HG02798 (cell line): ENCODE measurements at regions not wholly inside any gene's neighbourhood (a gene's known extent, or its start where the extent isn't known, plus 50 kb on each side); places are given as distances from the start of the nearest gene placed in this dataset.

Experiments
- ATAC-seq: cut with Tn5 transposase; IDR thresholded peaks from one replicate; pipeline ENCODE4 v1.9.1; 2021; ENCODE audit warnings: mild to moderate bottlenecking; ENCODE audit not compliant: unreplicated experiment, poor library complexity

DNA sequence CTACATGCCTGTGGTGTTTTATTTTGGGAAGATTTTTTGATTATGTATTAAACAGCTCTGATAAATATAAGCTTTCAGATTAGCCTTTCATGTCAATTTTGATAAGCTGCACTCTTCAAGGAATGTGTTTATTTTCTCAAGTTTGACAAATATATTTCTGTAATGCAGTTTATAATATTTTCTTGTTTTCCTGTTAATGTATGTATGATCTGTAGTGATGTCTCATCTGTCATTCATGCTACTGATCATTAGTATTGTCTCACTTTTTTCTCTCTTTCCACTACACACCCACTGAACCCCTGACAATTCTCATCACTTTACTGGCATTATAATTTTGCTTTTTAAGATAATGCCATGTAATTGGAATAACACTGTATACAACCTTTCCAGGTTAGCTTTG, 100.9 kb downstream of the TMEM18 start:
- no peak for ATAC-seq

DNA sequence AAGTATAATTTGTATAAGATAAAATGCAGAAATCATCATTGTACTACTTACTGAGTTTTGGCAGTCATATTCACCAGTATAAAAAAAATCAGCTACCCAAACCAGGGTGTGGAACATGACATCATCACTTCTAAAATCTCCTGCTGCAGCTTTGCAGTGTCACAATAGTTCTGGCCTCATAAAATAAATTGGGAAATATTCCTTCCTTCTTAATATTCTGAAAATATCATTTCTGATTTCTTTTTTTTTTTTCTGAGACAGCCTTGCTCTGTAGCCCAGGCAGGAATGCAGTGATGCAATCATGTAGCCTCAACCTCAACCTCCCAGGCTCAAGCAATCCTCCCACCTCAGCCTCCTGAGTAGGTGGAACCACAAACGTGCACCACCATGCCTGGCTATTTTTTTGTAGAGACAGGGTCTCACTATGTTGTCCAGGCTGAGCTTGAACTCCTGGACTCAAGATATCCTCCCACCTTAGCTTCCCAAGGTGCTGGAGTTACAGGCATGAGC, 101.4 kb downstream of the TMEM18 start:
- no peak for ATAC-seq

DNA sequence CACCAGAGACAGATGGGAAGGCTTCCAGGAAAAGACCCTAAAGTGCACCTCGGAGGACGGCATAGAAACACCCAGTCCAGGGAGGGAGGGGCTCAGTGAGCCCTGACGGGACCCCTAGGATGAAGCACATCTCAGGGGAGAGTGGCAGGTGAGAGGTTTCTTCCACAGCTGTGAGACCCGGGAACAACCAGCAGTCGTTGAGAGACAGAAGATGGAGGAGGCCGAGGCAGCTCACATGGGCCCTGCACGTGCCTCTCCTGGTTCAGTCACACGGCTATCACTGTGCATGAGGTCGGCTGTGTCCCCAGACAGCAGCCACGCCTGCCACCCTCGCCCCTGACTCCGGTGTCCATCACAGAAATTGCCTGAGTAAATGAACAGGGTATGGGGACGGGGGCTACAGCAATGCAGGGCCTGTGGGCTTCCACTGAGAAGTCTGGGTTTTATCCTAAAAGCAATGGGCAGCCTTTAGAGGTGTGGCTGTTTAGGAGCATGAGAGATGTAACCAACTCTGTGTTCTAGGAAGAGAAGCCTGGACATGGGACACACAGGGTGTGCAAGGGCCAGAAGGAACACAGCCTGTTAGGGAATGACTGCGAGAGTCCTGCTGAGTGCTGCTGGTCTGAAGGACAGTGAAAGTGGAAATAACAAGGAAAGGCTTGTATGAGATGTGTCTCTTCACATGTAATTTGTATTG, 102.0 kb downstream of the TMEM18 start:
- ATAC-seq: no peak

DNA sequence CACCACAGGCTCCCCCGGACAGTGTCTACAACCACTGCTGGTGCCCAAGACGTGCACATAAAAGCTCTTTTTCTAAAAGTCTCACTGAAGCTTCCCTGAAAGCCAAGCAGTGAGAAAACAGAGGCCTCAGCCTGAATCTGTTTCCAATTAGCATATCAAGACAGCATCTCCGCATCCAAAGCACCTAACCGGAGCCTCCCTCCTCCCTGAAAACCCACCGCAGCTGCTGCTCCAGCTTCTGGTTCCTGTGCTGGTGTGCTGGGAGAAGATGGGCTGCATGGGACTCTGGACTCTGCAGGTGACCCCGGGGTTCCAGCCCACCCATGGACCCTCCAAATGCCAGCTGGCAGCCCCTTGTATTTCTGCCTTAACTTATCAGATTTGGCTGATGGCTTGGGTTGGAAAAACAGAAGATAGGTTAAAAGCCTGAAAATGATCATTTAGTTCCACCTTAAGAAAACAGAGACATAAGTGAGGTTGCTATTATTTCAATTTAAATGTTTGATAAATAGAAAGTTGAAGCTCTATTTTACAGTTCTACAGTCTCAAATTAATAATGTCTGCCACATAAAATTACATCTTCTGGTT, 103.3 kb downstream of the TMEM18 start:
- no peak for ATAC-seq

DNA sequence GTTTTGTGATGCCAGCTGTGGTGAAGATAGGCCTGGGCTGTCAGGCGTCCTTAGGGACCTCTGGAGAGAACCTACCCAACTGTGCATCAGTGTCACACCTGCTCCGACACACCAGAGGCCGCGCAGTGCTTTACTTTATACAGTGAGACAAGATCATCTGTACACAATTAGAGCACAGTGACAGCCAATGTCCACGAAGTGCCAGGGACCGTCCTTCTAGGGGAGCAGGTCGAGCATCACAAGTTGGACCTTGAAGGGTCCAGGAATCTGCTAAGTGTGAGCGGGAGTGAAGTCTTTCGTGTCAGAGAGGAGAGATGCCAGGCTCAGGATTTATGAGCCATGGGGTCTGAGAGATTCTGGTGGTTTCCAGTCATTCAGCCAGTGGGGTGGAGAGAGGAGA, 104.2 kb downstream of the TMEM18 start:
- ATAC-seq: no peak

DNA sequence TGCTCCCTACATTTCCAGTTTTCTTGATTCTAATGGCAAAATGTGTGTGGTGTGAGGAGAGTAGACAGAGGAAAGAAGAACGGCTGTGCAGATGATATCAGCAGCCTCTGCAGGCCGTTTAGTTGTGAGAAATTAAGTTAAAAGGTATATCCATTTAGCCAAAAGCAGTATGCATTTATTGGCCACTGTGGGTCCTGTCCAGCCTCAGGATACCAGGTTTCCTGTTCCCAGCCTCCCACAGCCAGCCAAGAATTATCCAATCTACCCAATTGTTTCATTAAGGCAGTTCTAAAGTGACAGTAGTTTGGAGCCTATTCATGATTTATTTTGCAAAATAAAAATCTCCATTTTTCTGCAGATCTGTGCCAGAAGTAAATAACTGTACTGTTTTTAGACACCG, 107.5 kb downstream of the TMEM18 start:
- no peak for ATAC-seq

DNA sequence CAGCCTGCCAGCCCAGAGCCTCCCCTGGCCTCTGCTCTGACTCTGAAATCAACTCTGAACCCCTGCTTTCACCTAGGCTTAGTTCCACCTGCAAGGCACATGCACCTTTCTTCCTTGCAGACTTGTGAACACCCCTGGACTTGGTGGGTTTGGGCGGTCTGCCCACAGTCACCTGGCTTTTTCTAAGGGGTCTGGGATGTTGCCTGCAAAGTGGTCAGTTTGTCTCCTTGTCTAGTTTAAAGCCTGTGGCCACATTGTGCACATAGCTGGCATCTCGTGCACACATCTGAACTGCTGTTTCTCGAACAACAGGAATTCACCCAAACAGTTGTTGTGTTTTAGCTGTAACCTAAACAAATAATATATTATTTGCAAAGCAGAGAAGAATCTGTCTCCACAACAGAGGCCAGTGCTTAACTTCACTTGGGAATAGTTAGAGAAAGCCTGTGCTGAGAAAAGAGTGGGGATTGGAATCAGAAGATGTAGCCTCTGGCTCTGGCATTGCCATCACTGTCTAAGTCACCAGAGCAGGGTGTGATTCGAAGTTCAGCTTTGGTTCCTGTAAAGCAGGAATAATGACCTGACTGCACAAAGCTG, 108.5 kb downstream of the TMEM18 start:
- ATAC-seq: no peak

DNA sequence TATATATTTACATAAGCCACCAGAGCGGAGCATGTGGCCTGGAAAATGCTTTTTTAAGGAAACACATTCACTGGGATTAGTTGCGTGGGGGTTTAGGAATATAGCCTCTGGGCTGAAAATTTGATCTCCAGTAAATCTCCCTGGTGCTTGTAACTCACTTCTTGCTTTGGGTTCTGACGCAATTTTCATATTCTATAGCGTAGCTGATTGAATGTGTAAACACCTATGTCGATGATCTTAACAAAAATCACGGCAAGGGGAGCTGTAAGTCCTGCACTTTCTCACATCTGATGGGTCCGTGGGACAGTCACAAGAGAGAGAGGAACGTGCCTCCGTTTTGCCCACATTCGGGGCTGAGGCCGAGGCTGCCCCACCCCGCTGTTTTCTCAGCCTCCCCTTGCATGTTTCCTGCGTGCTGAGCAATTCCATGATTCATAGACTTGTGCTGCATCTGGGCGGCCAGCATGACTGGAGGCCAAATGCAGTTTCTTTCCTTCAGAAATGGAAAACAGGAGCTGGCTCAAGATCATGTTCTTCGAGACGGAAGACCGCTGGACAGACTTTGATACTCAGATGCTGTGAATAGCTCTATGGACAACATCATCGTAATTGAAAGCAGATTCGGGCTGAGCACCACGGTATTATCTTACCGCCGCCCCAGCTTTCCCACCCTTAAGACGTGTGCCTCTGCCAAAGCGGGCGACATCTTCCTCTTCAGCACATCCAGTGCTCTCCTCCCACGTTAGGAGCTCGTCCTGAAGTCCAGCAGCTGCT, 109.2 kb downstream of the TMEM18 start:
- no peak for ATAC-seq

DNA sequence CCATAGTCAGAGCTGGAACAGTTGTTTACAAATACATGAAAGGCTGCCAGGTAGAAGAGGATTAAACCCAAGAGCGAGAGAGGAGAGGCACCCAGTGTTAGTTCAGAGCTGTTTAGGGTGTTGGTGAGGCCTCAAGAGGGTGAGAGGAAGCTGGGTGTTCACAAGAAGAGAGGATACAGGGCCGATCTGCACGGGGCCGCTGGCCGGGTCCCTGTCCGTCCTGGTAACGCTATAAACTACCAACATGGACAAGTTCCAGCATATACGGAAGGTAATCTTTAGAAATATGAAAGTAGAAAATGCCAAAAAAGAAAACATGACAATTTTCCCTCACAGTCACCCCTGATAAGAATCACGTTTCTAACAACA, 109.7 kb downstream of the TMEM18 start:
- no peak for ATAC-seq

DNA sequence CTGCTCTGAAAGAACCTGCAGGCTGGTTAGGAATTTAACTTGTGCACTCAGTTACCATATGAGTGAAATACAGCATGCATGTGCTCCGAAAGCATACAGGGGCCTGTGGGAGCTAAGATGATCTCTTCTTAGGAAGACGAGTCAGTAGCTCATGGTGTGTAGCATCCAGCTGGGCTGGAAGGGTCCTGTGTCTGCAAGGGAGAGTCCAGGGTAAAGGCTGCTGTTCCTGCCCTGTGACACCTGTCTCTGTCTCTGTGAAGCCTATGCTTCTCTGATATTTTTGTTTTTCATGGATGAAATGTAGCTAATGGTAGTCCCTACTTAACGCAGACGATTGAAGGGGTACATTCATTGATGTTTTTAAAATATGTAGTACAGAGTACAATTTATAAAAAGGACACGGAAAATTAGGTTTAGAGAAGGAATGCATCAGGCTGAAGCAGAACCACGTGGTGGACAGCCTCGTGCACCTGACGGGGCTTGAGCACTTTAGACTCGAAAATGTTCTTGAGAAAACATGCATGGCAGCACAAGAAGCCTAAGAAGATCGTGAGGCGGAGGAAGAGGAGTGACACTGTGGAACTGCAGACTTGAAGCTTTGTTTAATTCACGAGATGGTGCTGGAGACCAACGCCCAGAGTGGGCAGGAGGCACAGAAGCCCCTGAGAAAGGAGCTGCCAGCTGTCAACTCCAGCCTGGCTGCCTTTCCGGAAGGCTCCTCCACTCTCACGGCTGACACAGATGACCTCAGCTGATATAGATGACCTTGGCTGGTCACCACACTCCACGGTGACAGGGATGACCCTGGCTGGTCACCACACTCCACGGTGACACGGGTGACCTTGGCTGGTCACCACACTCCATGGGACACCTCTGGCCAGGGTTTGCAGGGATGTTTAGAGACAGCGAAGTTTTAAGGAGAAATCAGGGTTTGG, 110.6 kb downstream of the TMEM18 start:
- no peak for ATAC-seq

DNA sequence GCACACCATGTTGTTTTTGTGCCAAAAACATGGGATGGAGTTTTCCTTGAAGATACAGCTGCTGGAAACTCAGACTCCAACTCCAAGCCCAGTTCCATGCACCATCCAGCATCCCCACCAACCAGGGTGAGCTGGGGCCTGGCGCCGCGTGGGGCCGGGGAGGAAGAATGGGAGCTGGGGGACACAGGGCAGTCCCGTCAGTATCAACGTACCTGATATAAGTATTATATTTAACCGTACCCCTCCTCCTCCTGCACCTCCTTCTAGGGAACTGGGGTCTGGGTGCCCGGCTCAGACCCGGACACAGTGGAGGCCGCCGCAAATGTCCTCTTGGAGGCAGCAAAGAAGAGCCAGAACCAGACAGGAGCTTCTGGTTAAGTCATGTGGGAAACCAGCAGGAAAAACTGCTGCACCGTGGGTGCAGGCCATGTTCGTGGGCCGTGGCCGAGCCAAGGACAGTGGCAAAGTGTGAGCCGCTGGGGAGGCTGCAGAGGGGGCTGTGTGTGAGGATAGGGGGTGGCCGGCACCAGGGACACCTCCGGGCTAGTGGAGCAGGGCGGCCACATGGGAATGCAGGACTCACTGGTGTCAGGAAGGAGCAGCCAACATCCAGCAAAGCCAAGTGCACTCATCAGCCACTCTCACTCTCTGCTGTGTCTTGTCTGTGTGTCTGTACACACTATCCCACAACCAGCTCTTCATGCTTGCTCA, 112.6 kb downstream of the TMEM18 start:
- ATAC-seq: no peak

DNA sequence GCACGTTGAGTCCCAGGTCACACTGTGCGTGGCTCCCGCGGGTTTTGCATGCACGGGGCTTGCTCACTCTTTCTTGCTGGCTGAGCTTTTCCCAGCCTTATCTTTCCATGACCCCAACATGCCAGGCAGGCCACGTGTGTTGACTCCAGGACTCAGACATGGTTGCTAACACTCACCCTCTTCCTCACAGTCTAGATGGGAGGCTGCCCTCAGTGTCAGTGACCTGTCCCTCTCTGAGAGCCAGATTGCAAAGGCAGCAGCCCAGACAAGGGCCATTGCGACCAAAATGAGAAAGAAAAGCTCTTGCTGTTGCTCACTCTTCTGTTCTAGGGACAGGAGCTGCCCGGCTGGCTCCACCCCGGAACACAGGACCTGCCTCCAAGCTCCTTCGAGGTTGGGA, 113.7 kb downstream of the TMEM18 start:
- no peak for ATAC-seq

DNA sequence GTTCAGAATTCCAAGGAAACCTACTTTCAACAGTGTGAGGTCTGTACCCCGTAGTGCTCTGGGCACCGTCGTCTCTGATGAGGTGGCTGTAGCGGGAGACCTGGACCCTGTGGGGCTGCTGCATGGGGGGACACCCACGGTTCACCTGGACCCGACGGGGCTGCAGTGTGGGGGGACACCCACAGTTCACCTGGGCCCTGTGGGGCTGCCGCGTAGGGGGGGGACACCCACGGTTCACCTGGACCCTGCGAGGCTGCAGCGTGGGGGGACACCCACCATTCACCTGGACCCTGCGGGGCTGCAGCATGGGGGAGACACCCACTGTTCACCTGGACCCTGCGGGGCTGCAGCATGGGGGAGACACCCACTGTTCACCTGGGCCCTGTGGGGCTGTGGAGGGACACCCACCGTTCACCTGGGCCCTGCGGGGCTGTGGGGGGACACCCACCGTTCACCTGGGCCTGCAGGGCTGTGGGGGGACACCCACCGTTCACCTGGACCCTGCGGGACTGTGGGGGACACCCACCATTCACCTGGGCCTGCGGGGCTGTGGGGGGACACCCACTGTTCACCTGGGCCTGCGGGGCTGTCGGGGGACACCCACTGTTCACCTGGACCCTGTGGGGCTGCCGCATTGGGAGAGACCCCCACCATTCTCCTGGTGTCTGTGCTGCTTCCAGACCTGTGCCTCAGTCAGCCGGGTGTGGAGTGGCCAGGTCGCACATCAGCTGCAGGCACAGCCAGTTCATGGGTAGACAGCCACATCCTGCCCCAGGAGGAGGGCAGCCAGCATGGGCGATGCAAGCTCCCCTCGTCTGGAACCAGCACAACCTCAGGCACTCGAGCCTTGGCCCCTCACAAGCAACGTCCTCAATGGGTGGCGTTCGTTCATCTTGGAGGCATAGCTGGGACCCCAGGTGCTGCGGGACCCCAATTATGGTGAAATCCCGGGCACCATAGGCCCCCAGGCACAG, 114.5 kb downstream of the TMEM18 start:
- no peak for ATAC-seq

DNA sequence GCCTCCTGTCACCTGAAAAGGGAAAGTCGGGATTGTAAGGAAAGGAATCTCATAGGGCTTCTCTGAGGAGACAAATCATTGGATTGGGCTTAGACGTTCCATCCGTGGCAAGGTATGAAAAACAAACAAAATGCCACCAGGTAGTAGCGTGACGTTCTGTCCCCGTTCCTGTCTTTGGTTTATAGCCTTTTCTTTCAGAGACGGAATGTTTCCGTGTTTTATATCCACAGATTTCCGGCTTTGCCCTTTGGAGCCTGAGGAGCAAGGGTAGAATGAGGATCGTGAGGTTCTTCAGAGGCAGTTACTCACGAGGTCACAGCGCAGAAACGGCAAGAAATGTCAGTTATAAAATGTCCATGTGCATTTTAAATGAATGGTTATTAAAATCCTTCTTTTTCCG, 118.3 kb downstream of the TMEM18 start:
- ATAC-seq: no peak

DNA sequence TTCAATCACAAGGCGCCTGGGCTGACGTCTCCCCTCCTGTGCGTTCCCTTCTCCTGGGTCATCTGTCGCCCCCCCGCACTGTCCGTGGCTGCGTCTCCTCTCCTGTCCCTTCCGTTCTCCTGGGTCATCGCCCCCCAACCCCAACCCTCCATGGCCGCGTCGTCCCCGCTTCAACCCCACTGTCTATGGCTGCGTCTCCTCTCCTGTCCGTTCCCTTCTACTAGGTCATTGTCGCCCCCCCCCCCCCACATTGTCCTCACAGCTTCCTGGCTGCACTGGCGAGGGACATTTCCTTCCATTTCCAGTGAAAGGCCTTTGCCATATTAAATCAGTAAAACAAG, 118.9 kb downstream of the TMEM18 start:
- ATAC-seq: no peak

DNA sequence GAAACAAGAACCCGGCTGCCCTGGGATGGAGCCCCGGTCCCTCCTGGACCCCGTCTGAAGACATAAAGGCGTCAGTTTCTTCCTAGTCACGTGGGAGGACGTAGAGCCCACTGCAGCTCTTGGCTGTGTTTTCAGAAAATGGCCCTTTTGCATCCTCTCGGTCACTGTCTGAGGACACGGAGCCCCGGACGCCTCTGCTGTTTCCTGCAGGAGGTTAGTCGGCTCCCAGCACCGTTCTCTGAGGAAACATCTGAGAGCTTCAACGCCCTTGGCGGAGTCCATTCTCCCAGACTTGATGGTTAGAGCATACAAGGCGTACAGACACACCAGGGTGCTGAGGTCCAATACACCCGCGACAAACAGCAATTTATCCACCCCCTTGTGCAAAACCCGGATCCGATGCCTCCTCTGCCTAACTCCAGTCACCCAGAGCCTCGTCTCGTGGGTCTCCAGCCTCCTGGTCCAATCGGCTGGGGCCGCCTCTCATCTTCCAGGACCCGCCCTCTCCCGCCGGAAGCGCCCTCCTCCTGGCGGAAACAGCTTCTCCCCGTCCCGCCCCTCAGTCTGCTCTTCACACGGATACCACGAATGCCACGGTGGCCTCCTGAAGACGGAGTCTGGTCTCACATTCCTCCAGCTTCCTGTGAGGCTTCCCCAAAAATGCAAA, 119.4 kb downstream of the TMEM18 start:
- ATAC-seq: no peak

DNA sequence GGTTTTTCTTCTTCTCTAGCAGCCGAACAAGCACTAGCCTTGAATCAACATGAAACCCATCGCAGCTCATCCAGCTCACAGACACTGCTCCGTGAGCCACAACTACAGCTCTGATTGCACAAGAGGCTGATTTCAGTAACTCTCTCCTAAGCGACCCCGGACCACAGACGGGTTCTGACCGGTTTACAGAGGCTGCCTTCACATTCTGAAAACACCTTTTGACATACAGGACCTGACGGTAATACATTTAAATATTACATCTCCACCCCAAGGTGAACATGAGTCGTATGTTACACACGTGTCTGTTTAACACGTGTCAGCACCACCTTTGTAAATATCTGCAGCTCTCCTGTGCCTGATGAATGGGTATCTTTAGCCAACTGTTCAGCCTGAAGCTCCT, 120.7 kb downstream of the TMEM18 start:
- no peak for ATAC-seq
